Epithelial cell of esophagus (primary cell): ENCODE measurements at regions not wholly inside any gene's neighbourhood (a gene's known extent, or its start where the extent isn't known, plus 50 kb on each side); places are given as distances from the start of the nearest gene placed in this dataset.

Experiments
- DNase-seq: peaks from one replicate; pipeline ENCODE4 v3.0.0; 2010; ENCODE audit warnings: low read depth
- H3K4me3 ChIP-seq: 2 replicates; pipeline ENCODE4 v1.5.1; 2011; ENCODE audit warnings: mild to moderate bottlenecking, low read length, control low read depth
- TF ChIP-seq, protein P1 (sequence below): IDR thresholded peaks from 2 replicates; pipeline ENCODE4 v1.5.1; 2011; ENCODE audit warnings: low read depth, mild to moderate bottlenecking, low read length, control low read depth, inconsistent platforms; ENCODE audit not compliant: insufficient read depth; ENCODE audit errors: missing control alignments

DNA sequence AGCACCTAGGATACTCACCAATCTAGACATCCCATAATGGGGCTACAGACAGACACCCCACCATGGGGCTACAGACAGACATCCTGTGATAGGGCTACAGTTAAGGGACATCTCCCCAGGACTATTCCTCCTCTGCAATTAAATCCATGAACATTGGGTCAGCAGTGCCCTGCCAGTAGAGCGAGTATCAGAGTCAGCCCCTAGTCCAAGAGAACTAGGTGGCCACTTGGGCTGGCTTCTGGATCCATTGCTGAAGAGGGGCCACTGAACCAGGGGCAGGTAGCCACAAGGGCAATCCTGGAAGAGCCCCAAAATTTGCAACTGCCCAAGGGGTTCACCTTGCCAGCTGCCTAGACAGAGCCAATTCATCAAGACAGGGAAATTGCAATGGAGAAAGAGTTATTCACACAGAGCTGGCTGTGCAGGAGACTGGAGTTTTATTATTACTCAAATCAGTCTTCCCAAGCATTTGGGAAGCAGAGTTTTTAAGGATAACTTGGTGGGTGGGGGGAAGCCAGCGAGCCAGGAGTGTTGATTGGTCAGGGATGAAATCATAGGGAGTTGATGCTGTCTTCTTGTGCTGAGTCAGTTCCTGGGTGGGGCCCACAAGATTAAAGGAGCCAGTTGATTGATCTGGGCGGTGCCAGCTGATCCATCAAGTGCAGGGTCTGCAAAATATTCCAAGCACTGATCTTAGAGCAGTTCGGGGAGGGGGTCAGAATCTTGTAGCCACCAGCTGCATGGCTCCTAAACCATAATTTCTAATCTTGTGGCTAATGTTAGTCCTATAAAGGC is 170.2 kb upstream of the SMAD3 start:
- no peak overlapping the region for H3K4me3 ChIP-seq
- peak; percentile 37 for DNase-seq
- TF ChIP-seq, protein P1, sequence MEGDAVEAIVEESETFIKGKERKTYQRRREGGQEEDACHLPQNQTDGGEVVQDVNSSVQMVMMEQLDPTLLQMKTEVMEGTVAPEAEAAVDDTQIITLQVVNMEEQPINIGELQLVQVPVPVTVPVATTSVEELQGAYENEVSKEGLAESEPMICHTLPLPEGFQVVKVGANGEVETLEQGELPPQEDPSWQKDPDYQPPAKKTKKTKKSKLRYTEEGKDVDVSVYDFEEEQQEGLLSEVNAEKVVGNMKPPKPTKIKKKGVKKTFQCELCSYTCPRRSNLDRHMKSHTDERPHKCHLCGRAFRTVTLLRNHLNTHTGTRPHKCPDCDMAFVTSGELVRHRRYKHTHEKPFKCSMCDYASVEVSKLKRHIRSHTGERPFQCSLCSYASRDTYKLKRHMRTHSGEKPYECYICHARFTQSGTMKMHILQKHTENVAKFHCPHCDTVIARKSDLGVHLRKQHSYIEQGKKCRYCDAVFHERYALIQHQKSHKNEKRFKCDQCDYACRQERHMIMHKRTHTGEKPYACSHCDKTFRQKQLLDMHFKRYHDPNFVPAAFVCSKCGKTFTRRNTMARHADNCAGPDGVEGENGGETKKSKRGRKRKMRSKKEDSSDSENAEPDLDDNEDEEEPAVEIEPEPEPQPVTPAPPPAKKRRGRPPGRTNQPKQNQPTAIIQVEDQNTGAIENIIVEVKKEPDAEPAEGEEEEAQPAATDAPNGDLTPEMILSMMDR: no peak

DNA sequence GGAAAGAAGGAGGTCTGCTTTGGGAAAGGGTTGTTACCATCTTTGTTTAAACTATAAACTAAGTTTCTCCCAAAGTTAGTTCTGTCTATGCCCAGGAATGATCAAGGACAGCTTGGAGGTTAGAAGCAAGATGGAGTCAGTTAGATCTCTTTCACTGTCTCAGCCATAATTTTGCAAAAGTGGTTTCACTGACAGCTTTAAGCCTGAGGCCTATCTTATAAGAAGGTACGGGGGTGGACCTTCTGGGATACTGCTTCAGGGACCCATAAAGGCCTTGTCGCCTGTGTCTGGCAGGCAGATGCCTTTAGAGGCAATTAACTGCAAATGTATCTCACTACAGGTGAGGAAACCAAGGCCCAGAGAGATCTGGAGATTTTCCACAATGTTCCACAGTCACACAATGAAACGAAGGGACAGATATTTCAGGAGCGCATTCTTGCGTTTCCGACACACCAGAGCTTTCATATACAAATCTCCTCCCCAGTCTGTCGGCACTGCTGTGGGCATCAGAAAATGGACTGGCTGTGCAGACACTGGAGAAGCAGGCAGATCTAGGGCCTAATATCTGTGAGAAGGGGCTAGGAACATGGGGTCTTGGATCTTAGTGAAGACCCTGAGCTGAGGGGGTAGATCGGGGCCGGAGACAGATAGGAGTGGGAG is 169.5 kb upstream of the SMAD3 start:
- TF ChIP-seq, protein P1: no peak
- H3K4me3 ChIP-seq: no peak overlapping the region
- DNase-seq: no peak

DNA sequence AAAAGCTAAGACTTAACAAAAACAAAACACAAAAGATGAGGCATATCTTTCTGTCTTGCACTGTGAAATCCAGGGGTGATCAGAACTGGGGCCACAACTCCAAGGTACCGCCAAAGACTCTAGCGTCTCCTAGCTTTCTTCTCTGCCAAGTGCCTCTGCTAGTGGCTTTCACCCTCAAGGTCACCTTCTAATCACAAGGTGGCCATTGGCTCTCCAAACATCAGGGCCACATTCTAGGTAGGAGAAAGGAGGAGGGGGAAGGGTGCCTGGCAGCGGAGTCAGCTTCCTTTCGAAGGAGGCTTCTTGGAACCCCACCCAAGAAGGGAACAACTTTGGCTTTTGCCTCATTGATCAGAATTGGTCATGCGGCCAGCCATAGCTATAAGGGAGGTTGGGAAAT is 168.8 kb upstream of the SMAD3 start:
- TF ChIP-seq, protein P1: no peak
- no peak for DNase-seq

DNA sequence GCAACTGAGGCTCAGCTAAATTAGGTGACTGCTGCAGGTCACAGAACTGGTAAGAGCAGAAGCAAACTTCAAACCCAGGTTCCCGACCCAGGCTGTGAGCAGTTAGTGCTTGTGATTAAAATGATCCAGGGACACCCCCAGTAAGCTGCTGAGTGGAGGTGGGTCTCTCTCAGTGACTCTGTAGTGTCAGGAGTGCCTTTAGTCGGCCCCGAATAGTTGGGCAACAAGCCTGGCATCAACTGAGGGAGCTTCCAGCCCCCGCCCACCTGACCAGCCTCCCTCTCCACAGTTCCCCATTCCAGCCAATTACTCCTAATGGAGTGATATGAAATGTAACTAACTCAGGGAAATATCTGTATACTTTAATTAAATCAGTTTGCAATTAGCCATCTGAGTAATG is 168.0 kb upstream of the SMAD3 start:
- H3K4me3 ChIP-seq: no peak overlapping the region
- TF ChIP-seq, protein P1: no peak
- DNase-seq: no peak

More for the DNA sequence above, 168.8 kb upstream of the SMAD3 start:
- H3K4me3 ChIP-seq: no peak overlapping the region

DNA sequence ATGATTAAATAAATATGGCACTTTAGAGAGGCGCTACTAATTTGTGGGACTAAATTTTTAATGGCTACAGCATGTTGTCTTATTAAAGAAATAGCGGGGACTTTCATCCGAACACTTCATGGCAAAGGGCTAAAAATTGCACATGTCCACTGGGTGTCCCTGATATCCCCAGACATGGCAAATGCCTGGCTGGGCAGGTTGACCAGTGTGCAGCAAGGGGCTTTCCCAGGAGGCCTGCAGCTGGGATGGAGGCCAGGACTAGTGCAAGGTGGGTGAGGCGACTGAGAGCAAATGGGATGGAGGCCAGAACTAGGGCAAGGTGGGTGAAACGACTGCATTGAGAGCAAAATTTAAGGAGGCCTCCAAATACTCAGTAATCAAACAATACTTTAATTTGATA is 167.4 kb upstream of the SMAD3 start:
- no peak overlapping the region for H3K4me3 ChIP-seq
- TF ChIP-seq, protein P1: no peak
- DNase-seq: no peak

DNA sequence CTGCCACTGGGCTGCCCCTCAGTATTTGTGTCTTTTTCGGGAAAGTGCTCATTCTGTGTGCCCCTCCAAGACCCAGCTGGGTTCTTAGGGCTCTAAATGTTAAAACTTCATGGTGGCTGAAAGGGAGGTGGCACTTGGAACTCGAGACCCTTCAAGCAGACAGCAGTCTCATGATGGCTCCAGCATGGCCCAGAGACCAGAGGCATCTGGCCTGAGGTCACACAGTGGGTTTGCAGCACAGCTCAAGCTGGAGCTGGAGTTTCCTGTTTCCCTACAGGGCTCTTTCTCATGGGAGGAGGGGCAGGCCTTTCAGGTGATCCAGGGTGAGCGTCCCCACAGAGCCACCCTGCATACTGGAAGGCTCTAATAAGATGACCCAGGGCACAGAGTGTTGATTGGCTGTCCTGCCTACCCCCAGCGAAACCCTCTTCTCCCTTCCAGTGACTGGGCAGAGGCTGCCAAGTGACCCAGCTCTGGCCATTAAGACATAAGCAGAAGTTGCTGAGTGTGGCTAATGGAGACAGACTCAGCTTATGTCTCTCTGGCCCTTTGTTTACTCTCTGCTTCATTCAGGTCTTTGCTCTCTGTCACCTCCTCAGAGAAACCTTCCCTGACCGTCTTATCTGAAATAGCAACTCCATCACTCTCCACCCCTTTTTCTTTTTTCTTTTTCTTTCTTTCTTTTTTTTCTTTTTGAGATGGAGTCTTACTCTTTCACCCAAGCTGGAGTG is 166.6 kb upstream of the SMAD3 start:
- no peak for DNase-seq
- TF ChIP-seq, protein P1: no peak
- no peak overlapping the region for H3K4me3 ChIP-seq
